ENCODE measurements at regions not wholly inside any gene's neighbourhood (a gene's known extent, or its start where the extent isn't known, plus 50 kb on each side); places are given as distances from the start of the nearest gene placed in this dataset.

- H3K4me3 Mint-ChIP-seq: no peak overlapping the region
- POLR2A ChIA-PET: no interaction called here
- peaks cover 0 to 12% (median 0%) of the 10 kb centered on the region in 4 donors for H3K4me1 Mint-ChIP-seq
- H3K9me3 Mint-ChIP-seq: no peaks in the 10 kb centered on the region
- H3K27ac Mint-ChIP-seq: no peak overlapping the region
- peaks cover 0 to 12% (median 7%) of the 10 kb centered on the region in 5 donors for H3K27me3 Mint-ChIP-seq
- ATAC-seq: no peak
- no peak for DNase-seq
- no peaks in the 10 kb centered on the region for H3K36me3 Mint-ChIP-seq
These were observed 157.0 kb upstream of the RMST start for GRCh38 chr12:97305651-97306050.

- peaks cover 0 to 12% (median 0%) of the 10 kb centered on the region in 4 donors for H3K4me1 Mint-ChIP-seq
- ATAC-seq (no peak), DNase-seq (no peak)
- H3K4me3 Mint-ChIP-seq: no peak overlapping the region
- no peak overlapping the region for H3K27ac Mint-ChIP-seq
- peaks cover 4 to 10% (median 7%) of the 10 kb centered on the region in 5 donors for H3K27me3 Mint-ChIP-seq
- H3K36me3 Mint-ChIP-seq: no peaks in the 10 kb centered on the region
- POLR2A ChIA-PET: no interaction called here
- no peaks in the 10 kb centered on the region for H3K9me3 Mint-ChIP-seq
These were observed 156.5 kb upstream of the RMST start for GRCh38 chr12:97306147-97306546.

GRCh38 chr12:97308576-97309198, 153.9 kb upstream of the RMST start:
- Mint-ChIP-seq H3K4me1 (peaks cover 0 to 12% (median 0%) of the 10 kb centered on the region in 4 donors), H3K9me3 (no peaks in the 10 kb centered on the region), H3K27me3 (peaks cover 0 to 15% (median 11%) of the 10 kb centered on the region in 5 donors), H3K36me3 (no peaks in the 10 kb centered on the region), H3K4me3 (no peak overlapping the region), H3K27ac (peak overlapping the region in 1 of 10 donors; percentile 10)
- POLR2A ChIA-PET: no interaction called here
- ATAC-seq: peak in 1 of 2 donors; percentile 25
- DNase-seq: peak in 5 of 10 donors; percentile 9 to 55 (median 52)

- POLR2A ChIA-PET: no interaction called here
- Mint-ChIP-seq H3K27me3 (peaks cover 0 to 23% (median 15%) of the 10 kb centered on the region in 5 donors), H3K27ac (no peak overlapping the region), H3K9me3 (no peaks in the 10 kb centered on the region), H3K4me3 (no peak overlapping the region), H3K4me1 (peaks cover 0 to 12% (median 0%) of the 10 kb centered on the region in 4 donors), H3K36me3 (no peaks in the 10 kb centered on the region)
- no peak for DNase-seq
- no peak for ATAC-seq
These were observed 152.7 kb upstream of the RMST start for GRCh38 chr12:97309921-97310320.

- ATAC-seq (no peak), DNase-seq (no peak)
- no peak overlapping the region for H3K4me3 Mint-ChIP-seq
- H3K9me3 Mint-ChIP-seq: no peaks in the 10 kb centered on the region
- no peaks in the 10 kb centered on the region for H3K36me3 Mint-ChIP-seq
- no peak overlapping the region for H3K27ac Mint-ChIP-seq
- POLR2A ChIA-PET: no interaction called here
- H3K27me3 Mint-ChIP-seq: peaks cover 2 to 43% (median 20%) of the 10 kb centered on the region in 5 donors
- H3K4me1 Mint-ChIP-seq: peaks cover 0 to 3% (median 0%) of the 10 kb centered on the region in 4 donors
These were observed 150.0 kb upstream of the RMST start for GRCh38 chr12:97312570-97313135.

- peaks cover 2 to 43% (median 20%) of the 10 kb centered on the region in 5 donors for H3K27me3 Mint-ChIP-seq
- no peak overlapping the region for H3K4me3 Mint-ChIP-seq
These were observed 149.0 kb upstream of the RMST start for GRCh38 chr12:97313471-97314190.

GRCh38 chr12:97316321-97316720, 146.3 kb upstream of the RMST start:
- H3K4me1 Mint-ChIP-seq: no peaks in the 10 kb centered on the region
- no peak overlapping the region for H3K27ac Mint-ChIP-seq
- H3K9me3 Mint-ChIP-seq: no peaks in the 10 kb centered on the region
- peaks cover 2 to 38% (median 20%) of the 10 kb centered on the region in 5 donors for H3K27me3 Mint-ChIP-seq
- H3K4me3 Mint-ChIP-seq: no peak overlapping the region
- H3K36me3 Mint-ChIP-seq: no peaks in the 10 kb centered on the region
- ATAC-seq (no peak), DNase-seq (no peak)
- POLR2A ChIA-PET: no interaction called here

More at GRCh38 chr12:97313471-97314190, 149.0 kb upstream of the RMST start:
- ATAC-seq (no peak), DNase-seq (no peak)
- Mint-ChIP-seq H3K36me3 (no peaks in the 10 kb centered on the region), H3K27ac (no peak overlapping the region), H3K4me1 (peaks cover 0 to under 1% (median 0%) of the 10 kb centered on the region in 4 donors), H3K9me3 (no peaks in the 10 kb centered on the region)
- POLR2A ChIA-PET: no interaction called here

GRCh38 chr12:97321621-97322020, 141.0 kb upstream of the RMST start:
- peaks cover 9 to 26% (median 18%) of the 10 kb centered on the region in 5 donors for H3K27me3 Mint-ChIP-seq
- no peaks in the 10 kb centered on the region for H3K36me3 Mint-ChIP-seq
- POLR2A ChIA-PET: no interaction called here
- H3K27ac Mint-ChIP-seq: no peak overlapping the region
- DNase-seq (no peak), ATAC-seq (no peak)
- no peaks in the 10 kb centered on the region for H3K9me3 Mint-ChIP-seq
- no peaks in the 10 kb centered on the region for H3K4me1 Mint-ChIP-seq
- H3K4me3 Mint-ChIP-seq: no peak overlapping the region

- no peak overlapping the region for H3K27ac Mint-ChIP-seq
- POLR2A ChIA-PET: no interaction called here
- H3K27me3 Mint-ChIP-seq: peaks cover 9 to 21% (median 18%) of the 10 kb centered on the region in 5 donors
- H3K36me3 Mint-ChIP-seq: no peaks in the 10 kb centered on the region
- DNase-seq (no peak), ATAC-seq (no peak)
- H3K4me1 Mint-ChIP-seq: no peaks in the 10 kb centered on the region
- H3K4me3 Mint-ChIP-seq: no peak overlapping the region
- no peaks in the 10 kb centered on the region for H3K9me3 Mint-ChIP-seq
These were observed 140.2 kb upstream of the RMST start for GRCh38 chr12:97322388-97322787.

- Mint-ChIP-seq H3K4me3 (no peak overlapping the region), H3K36me3 (no peaks in the 10 kb centered on the region), H3K27ac (no peak overlapping the region), H3K27me3 (peaks cover 11 to 23% (median 18%) of the 10 kb centered on the region in 5 donors), H3K9me3 (no peaks in the 10 kb centered on the region), H3K4me1 (no peaks in the 10 kb centered on the region)
- DNase-seq (no peak), ATAC-seq (no peak)
- POLR2A ChIA-PET: no interaction called here
These were observed 139.4 kb upstream of the RMST start for GRCh38 chr12:97323154-97323553.

- no peak for DNase-seq
- no peaks in the 10 kb centered on the region for H3K9me3 Mint-ChIP-seq
- H3K4me3 Mint-ChIP-seq: no peak overlapping the region
- no peak for ATAC-seq
- peak overlapping the region in 2 of 10 donors; percentile 3 to 32 for H3K27ac Mint-ChIP-seq
- POLR2A ChIA-PET: no interaction called here
- H3K36me3 Mint-ChIP-seq: no peaks in the 10 kb centered on the region
- peaks cover 11 to 32% (median 20%) of the 10 kb centered on the region in 5 donors for H3K27me3 Mint-ChIP-seq
- no peaks in the 10 kb centered on the region for H3K4me1 Mint-ChIP-seq
These were observed 138.1 kb upstream of the RMST start for GRCh38 chr12:97324471-97324870.

- DNase-seq (no peak), ATAC-seq (no peak)
- POLR2A ChIA-PET: no interaction called here
- no peaks in the 10 kb centered on the region for H3K4me1 Mint-ChIP-seq
- no peak overlapping the region for H3K27ac Mint-ChIP-seq
- no peaks in the 10 kb centered on the region for H3K36me3 Mint-ChIP-seq
- peaks cover 0 to 2% (median 0%) of the 10 kb centered on the region in 9 donors for H3K9me3 Mint-ChIP-seq
- no peak overlapping the region for H3K4me3 Mint-ChIP-seq
- H3K27me3 Mint-ChIP-seq: peaks cover 7 to 25% (median 13%) of the 10 kb centered on the region in 5 donors
These were observed 127.5 kb upstream of the RMST start for GRCh38 chr12:97335115-97335514.
